Panc1 (cell line): ENCODE measurements at regions not wholly inside any gene's neighbourhood (a gene's known extent, or its start where the extent isn't known, plus 50 kb on each side); places are given as distances from the start of the nearest gene placed in this dataset.

ENCODE experiments used
- ATAC-seq: fragments of 200-7000 bp; cut with Tn5 transposase; 2 replicates; pipeline ENCODE4 v1.9.1; 2020; ENCODE audit warnings: mild to moderate bottlenecking, moderate library complexity
- BruUV-seq: library from RNA; stranded (reverse); fragments of 400-500 nt; replicated peaks from 2 replicates; lab custom pipeline; 2021; lab: Mats Ljungman, UMichigan
- CTCF ChIA-PET: fragments of 300-600 bp; sonication (Branson Sonifier 250); formaldehyde crosslinking; loops from one replicate; lab custom pipeline; 2022; ENCODE audit warnings: antibody characterized with exemption; lab: Charles Lee
- POLR2A ChIA-PET: fragments of 300-600 bp; sonication (Branson Sonifier 250); formaldehyde crosslinking; loops from one replicate; lab custom pipeline; 2022; ENCODE audit warnings: antibody characterized with exemption; lab: Charles Lee
- DNase-seq: peaks from one replicate; pipeline ENCODE4 v3.0.0-alpha.2; 2010; ENCODE audit warnings: low read depth, low spot score
- H3K27ac ChIP-seq: 2 replicates; pipeline ENCODE4 v1.5.1; 2011; ENCODE audit warnings: mild to moderate bottlenecking, low read length, inconsistent platforms
- H3K27me3 ChIP-seq: fragments of 200-500 bp; sonication (Bioruptor generic); 2 replicates; pipeline ENCODE4 v1.6.0; 2014; ENCODE audit warnings: low read length, inconsistent platforms; ENCODE audit not compliant: control insufficient read depth, insufficient read depth
- H3K36me3 ChIP-seq: fragments of 200-500 bp; sonication (Bioruptor generic); 2 replicates; pipeline ENCODE4 v1.5.1; 2014; ENCODE audit warnings: inconsistent platforms, mild to moderate bottlenecking, low read length, moderate library complexity; ENCODE audit not compliant: control insufficient read depth, insufficient read depth
- H3K4me1 ChIP-seq: 2 replicates; pipeline ENCODE4 v1.5.1; 2011; ENCODE audit warnings: inconsistent platforms, mild to moderate bottlenecking, low read length, moderate library complexity; ENCODE audit not compliant: control insufficient read depth, insufficient read depth
- H3K4me3 ChIP-seq, 2 experiments: 2 replicates each; pipeline ENCODE4 v1.5.1; 2011 to 2012; ENCODE audit warnings: low read depth in 2 of 2, low read length in 2 of 2, mild to moderate bottlenecking in 2 of 2, inconsistent platforms in 1 of 2, moderate library complexity in 1 of 2
- H3K9me3 ChIP-seq: fragments of 200-500 bp; sonication (Bioruptor generic); 2 replicates; pipeline ENCODE4 v1.5.1; 2014; ENCODE audit warnings: low read depth, mild to moderate bottlenecking, inconsistent platforms, low read length, moderate library complexity; ENCODE audit not compliant: control insufficient read depth, insufficient read depth
- POLR2AphosphoS5 ChIP-seq: IDR thresholded peaks from 2 replicates; pipeline ENCODE4 v1.6.1; 2012; ENCODE audit warnings: mild to moderate bottlenecking, low read depth, low read length, moderate library complexity
- SIN3A ChIP-seq: IDR thresholded peaks from 2 replicates; pipeline ENCODE4 v1.6.1; 2012; ENCODE audit warnings: low read depth, mild to moderate bottlenecking, low read length, moderate library complexity, borderline replicate concordance; ENCODE audit not compliant: insufficient read depth
- TCF7L2 ChIP-seq: IDR thresholded peaks from 2 replicates; pipeline ENCODE4 v1.6.1; 2011; ENCODE audit warnings: mild to moderate bottlenecking, low read depth, low read length, inconsistent platforms
- in situ Hi-C: cut with HindIII; loops from 2 replicates; pipeline ENCODE4 v1.10.0; 2016; ENCODE audit warnings: low sequenced_read_pairs, low pct_unique_long_range_greater_than_20kb
- intact Hi-C: fragments of 100-400 bp; cut with micrococcal nuclease; formaldehyde crosslinking; loops from one replicate; pipeline ENCODE4 v1.10.0; 2022; ENCODE audit not compliant: unreplicated experiment
- TF ChIP-seq, protein P1 (sequence below): fragments of 450-650 bp; IDR thresholded peaks from 2 replicates; pipeline ENCODE4 v1.5.1; 2017; ENCODE audit warnings: mild to moderate bottlenecking
- TF ChIP-seq, protein P2 (sequence below), 2 experiments: IDR thresholded peaks; 2 replicates each; pipeline ENCODE4 v1.6.1; 2011 to 2012; ENCODE audit warnings: low read depth in 2 of 2, control low read depth in 1 of 2, low read length in 1 of 2, mild to moderate bottlenecking in 1 of 2, moderate library complexity in 1 of 2; ENCODE audit not compliant: insufficient read depth in 1 of 2

DNA sequence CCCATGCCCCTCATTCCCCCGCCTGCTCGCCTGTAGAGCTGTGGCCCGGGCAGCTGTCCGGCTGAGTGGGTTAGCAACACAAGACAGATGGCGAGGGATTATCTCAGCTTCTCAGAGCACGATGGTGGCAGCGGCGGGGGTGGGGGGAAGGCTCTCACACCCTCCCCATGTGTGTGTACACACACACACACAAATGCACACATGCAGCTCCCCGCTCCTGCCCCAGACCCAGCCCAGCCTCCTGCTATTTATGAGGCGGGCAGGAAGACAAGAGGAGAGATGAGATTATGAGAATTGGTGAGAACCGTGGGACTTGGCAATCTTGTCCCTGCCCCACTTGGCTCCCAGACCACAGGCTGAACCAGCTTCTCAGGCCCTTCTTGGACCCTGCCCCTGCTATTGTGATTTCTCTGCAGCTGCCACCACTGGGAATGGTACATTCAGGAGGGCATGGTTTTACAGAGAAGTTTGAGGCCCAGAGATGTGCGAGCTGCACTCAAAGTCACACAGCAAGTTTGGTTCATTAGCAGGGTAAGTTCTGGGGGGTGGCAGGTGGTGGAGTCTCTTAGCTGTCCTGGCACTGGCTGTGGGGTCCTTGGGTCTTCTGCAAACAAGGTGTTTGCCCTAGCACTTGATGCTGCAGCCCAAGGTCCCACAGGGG is 51.0 kb upstream of the PSD2 start:
- BruUV-seq, result no TSS peak
- ATAC-seq (no peak), DNase-seq (no peak)
- H3K4me1 ChIP-seq, result peaks cover 21% of the 10 kb centered on the region
- CTCF ChIA-PET, result no interaction called here
- H3K27ac ChIP-seq, result no peak overlapping the region
- POLR2A ChIA-PET, result interaction anchor here (0.6 kb wide), 1 partner anchor 92 kb away, joined by 9 read pairs; no protein-coding TSS in a partner anchor
- TF ChIP-seq TCF7L2 (no peak), SIN3A (no peak)
- TF ChIP-seq, protein P1, sequence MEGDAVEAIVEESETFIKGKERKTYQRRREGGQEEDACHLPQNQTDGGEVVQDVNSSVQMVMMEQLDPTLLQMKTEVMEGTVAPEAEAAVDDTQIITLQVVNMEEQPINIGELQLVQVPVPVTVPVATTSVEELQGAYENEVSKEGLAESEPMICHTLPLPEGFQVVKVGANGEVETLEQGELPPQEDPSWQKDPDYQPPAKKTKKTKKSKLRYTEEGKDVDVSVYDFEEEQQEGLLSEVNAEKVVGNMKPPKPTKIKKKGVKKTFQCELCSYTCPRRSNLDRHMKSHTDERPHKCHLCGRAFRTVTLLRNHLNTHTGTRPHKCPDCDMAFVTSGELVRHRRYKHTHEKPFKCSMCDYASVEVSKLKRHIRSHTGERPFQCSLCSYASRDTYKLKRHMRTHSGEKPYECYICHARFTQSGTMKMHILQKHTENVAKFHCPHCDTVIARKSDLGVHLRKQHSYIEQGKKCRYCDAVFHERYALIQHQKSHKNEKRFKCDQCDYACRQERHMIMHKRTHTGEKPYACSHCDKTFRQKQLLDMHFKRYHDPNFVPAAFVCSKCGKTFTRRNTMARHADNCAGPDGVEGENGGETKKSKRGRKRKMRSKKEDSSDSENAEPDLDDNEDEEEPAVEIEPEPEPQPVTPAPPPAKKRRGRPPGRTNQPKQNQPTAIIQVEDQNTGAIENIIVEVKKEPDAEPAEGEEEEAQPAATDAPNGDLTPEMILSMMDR, result no peak
- no peak overlapping the region for H3K4me3 ChIP-seq
- intact Hi-C loops (no loop called here), in situ Hi-C loops (no loop called here)
- H3K27me3 ChIP-seq, result no peaks in the 10 kb centered on the region
- no peaks in the 10 kb centered on the region for H3K9me3 ChIP-seq
- no peaks in the 10 kb centered on the region for H3K36me3 ChIP-seq

DNA sequence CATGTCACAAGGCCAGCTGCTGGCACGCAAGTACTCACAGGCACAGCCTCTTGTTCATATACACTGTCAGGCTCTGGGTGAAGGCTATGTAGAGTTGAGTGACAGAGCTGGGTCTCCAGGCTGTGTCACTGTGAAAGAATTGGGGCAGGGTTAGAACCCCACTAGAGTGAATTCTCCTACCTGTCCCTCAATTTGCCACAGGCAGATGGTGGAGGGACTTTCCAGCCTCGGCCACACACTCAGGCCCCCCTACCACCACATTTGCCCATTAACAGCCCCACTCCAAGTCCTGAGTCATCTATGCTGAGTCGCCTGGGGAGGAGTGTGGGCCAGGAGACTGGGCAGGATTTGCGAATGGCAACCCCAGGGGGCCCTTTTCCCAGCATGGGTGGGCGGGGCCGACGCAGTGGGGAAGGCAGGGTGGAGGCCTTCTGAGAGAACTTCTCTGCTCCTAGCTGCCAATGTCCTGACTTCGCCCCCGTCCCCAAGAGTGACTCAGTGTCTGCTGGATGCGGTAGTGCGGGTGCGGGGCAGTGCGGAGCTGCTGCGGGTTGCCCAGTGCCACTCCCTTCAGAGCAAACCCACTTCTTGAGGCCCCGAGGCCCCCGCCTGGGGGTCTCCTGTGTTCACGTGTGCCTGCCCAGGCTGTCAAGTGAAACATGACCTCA is 50.3 kb upstream of the PSD2 start:
- ATAC-seq (peak; percentile 49), DNase-seq (no peak)
- TF ChIP-seq POLR2AphosphoS5, result no peak
- TF ChIP-seq, protein P1, result no peak
- no peak for TF ChIP-seq SIN3A
- no peak for TF ChIP-seq TCF7L2
- TF ChIP-seq, protein P2, sequence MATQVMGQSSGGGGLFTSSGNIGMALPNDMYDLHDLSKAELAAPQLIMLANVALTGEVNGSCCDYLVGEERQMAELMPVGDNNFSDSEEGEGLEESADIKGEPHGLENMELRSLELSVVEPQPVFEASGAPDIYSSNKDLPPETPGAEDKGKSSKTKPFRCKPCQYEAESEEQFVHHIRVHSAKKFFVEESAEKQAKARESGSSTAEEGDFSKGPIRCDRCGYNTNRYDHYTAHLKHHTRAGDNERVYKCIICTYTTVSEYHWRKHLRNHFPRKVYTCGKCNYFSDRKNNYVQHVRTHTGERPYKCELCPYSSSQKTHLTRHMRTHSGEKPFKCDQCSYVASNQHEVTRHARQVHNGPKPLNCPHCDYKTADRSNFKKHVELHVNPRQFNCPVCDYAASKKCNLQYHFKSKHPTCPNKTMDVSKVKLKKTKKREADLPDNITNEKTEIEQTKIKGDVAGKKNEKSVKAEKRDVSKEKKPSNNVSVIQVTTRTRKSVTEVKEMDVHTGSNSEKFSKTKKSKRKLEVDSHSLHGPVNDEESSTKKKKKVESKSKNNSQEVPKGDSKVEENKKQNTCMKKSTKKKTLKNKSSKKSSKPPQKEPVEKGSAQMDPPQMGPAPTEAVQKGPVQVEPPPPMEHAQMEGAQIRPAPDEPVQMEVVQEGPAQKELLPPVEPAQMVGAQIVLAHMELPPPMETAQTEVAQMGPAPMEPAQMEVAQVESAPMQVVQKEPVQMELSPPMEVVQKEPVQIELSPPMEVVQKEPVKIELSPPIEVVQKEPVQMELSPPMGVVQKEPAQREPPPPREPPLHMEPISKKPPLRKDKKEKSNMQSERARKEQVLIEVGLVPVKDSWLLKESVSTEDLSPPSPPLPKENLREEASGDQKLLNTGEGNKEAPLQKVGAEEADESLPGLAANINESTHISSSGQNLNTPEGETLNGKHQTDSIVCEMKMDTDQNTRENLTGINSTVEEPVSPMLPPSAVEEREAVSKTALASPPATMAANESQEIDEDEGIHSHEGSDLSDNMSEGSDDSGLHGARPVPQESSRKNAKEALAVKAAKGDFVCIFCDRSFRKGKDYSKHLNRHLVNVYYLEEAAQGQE (IDR thresholded peaks at IDR 0.05; ENCODE audit: insufficient read depth in 1 of 2, low read depth in 2 of 2, low read length in 1 of 2), result no peak
- ChIA-PET CTCF (no interaction called here), POLR2A (interaction anchor here (0.6 kb wide), 1 partner anchor 93 kb away, joined by 9 read pairs; no protein-coding TSS in a partner anchor)
- intact Hi-C loops (no loop called here), in situ Hi-C loops (no loop called here)
- Histone ChIP-seq H3K4me1 (peaks cover 21% of the 10 kb centered on the region), H3K36me3 (no peaks in the 10 kb centered on the region), H3K27ac (no peak overlapping the region), H3K27me3 (no peaks in the 10 kb centered on the region), H3K9me3 (no peaks in the 10 kb centered on the region), H3K4me3 (peak overlapping the region in 1 of 2 experiments; percentile 60; a peak in 2 of 4 replicates)
- no TSS peak for BruUV-seq
